PC-3 (cell line): ENCODE measurements at regions not wholly inside any gene's neighbourhood (a gene's known extent, or its start where the extent isn't known, plus 50 kb on each side); places are given as distances from the start of the nearest gene placed in this dataset.

ENCODE experiments used
- ATAC-seq: fragments of 200-7000 bp; cut with Tn5 transposase; 2 replicates; pipeline ENCODE4 v1.9.1; 2020; ENCODE audit warnings: mild to moderate bottlenecking, moderate library complexity
- BruUV-seq: library from RNA; stranded (reverse); fragments of 400-500 nt; replicated peaks from 2 replicates; lab custom pipeline; 2021; lab: Mats Ljungman, UMichigan
- CTCF ChIA-PET: fragments of 300-600 bp; sonication (Branson Sonifier 250); formaldehyde crosslinking; loops from one replicate; lab custom pipeline; 2022; ENCODE audit warnings: antibody characterized with exemption; lab: Charles Lee
- POLR2A ChIA-PET: fragments of 300-600 bp; sonication (Branson Sonifier 250); formaldehyde crosslinking; loops from one replicate; lab custom pipeline; 2022; ENCODE audit warnings: antibody characterized with exemption; ENCODE audit not compliant: unreplicated experiment; lab: Charles Lee
- DNase-seq: peaks from one replicate; pipeline ENCODE4 v3.0.0-alpha.2; 2015
- H2AFZ ChIP-seq: fragments of 300-600 bp; sonication (generic); 2 replicates; pipeline ENCODE4 v1.6.0; 2016; ENCODE audit warnings: antibody characterized with exemption, low read length
- H3F3A ChIP-seq: fragments of 300-600 bp; sonication (generic); one replicate; pipeline ENCODE4 v1.6.0; 2017; ENCODE audit warnings: antibody characterized with exemption, low read length, control low read depth, mild to moderate bottlenecking; ENCODE audit not compliant: unreplicated experiment
- H3K27ac ChIP-seq: fragments of 300-600 bp; sonication (generic); 2 replicates; pipeline ENCODE4 v1.5.1; 2016; ENCODE audit warnings: mild to moderate bottlenecking, low read length
- H3K27me3 ChIP-seq: fragments of 300-600 bp; sonication (generic); 2 replicates; pipeline ENCODE4 v1.6.1; 2016; ENCODE audit warnings: low read length, mixed read lengths
- H3K36me3 ChIP-seq: fragments of 300-600 bp; sonication (generic); 2 replicates; pipeline ENCODE4 v1.6.1; 2016; ENCODE audit warnings: low read depth, mixed run types, low read length, mixed read lengths
- H3K4me1 ChIP-seq: fragments of 300-600 bp; sonication (generic); 2 replicates; pipeline ENCODE4 v1.5.1; 2016; ENCODE audit warnings: low read length; ENCODE audit not compliant: insufficient read depth
- H3K4me2 ChIP-seq: fragments of 300-600 bp; sonication (generic); 2 replicates; pipeline ENCODE4 v1.6.0; 2016; ENCODE audit warnings: low read length
- H3K4me3 ChIP-seq: fragments of 300-600 bp; sonication (generic); 2 replicates; pipeline ENCODE4 v1.5.1; 2016; ENCODE audit warnings: mild to moderate bottlenecking, low read length, mixed read lengths
- H3K79me2 ChIP-seq: fragments of 300-600 bp; sonication (generic); 2 replicates; pipeline ENCODE4 v1.6.1; 2017; ENCODE audit warnings: low read length, mixed read lengths
- H3K9ac ChIP-seq: fragments of 300-600 bp; sonication (generic); 2 replicates; pipeline ENCODE4 v1.6.0; 2016; ENCODE audit warnings: mild to moderate bottlenecking, low read length
- H3K9me2 ChIP-seq: fragments of 300-600 bp; sonication (generic); replicated peaks from 2 replicates; pipeline ENCODE4 v1.6.1; 2016; ENCODE audit warnings: mixed run types, low read length, mixed read lengths
- H3K9me3 ChIP-seq: fragments of 300-600 bp; sonication (generic); 2 replicates; pipeline ENCODE4 v1.6.1; 2016; ENCODE audit warnings: low read length, mixed read lengths
- H4K20me1 ChIP-seq: fragments of 300-600 bp; sonication (generic); 2 replicates; pipeline ENCODE4 v1.6.1; 2016; ENCODE audit warnings: low read length, mixed read lengths
- CTCF ChIP-seq: fragments of 300-600 bp; sonication (generic); conservative IDR thresholded peaks from 2 replicates; pipeline ENCODE4 v1.5.1; 2017; ENCODE audit warnings: antibody characterized with exemption, low read depth, mild to moderate bottlenecking, low read length
- EZH2 ChIP-seq: fragments of 300-600 bp; sonication (generic); IDR thresholded peaks from one replicate; pipeline ENCODE4 v1.6.1; 2017; ENCODE audit warnings: antibody characterized with exemption, mild to moderate bottlenecking, low read length; ENCODE audit not compliant: unreplicated experiment
- EZH2phosphoT487 ChIP-seq: fragments of 300-600 bp; sonication (generic); IDR thresholded peaks from 2 replicates; pipeline ENCODE4 v1.6.1; 2018; ENCODE audit warnings: mild to moderate bottlenecking, antibody characterized with exemption, low read length, borderline replicate concordance
- intact Hi-C: fragments of 100-400 bp; cut with micrococcal nuclease; formaldehyde crosslinking; loops from 2 replicates; pipeline ENCODE4 v1.9.0; 2023

DNA sequence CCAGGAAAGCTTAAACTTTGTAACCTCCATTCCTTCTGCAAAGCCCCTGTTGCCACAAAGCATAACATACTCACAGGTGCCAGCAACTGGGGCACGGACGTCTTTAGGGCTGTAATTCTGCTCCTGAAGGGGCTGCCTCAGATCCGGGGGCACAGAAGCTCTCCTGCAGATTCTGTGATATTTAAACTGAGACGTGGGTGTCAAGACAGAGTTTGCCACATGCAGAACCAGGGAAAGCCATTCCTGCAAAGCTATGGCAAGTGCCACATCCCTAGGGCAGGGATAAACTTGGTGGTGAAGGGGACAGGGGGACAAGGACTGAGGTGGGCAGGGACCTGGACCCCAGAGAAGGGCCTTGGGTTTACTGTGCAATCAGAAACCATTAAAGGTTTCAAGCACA, 247.2 kb downstream of the EIPR1 start:
- no peak for TF ChIP-seq EZH2
- no peak for TF ChIP-seq EZH2phosphoT487
- POLR2A ChIA-PET, result no interaction called here
- intact Hi-C loops, result no loop called here

DNA sequence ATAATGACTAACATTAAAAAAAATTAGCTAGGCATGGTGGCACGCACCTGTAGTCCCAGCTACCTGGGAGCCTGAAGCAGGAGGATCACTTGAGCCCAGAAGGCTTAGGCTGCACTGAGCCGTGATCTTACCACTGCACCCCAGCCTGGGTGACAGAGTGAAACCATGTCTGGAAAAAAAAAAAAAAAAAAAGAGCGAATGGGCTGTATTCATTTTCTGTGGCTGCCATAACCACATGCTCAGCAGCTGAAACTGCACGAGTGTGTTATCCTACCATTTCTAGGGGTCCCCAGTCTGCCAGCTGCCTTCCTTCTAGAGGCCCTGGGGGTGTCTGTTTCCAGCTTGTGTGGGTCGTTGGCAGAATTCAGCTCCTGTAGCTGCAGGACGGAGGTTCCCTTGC, 247.8 kb downstream of the EIPR1 start:
- H3K36me3 ChIP-seq, result no peaks in the 10 kb centered on the region
- no peak overlapping the region for H3K4me2 ChIP-seq
- no peaks in the 10 kb centered on the region for H4K20me1 ChIP-seq
- DNase-seq (no peak), ATAC-seq (no peak)
- H3K4me3 ChIP-seq, result no peak overlapping the region
- no peak overlapping the region for H3K9ac ChIP-seq
- H3K9me2 ChIP-seq, result no peaks in the 10 kb centered on the region
- no peaks in the 10 kb centered on the region for H3K4me1 ChIP-seq
- H3K9me3 ChIP-seq, result no peaks in the 10 kb centered on the region
- POLR2A ChIA-PET, result no interaction called here
- no peak overlapping the region for H2AFZ ChIP-seq
- no peaks in the 10 kb centered on the region; the same call in 1 of the 2 replicates for H3K27me3 ChIP-seq
- BruUV-seq, result no TSS peak
- H3K27ac ChIP-seq, result no peak overlapping the region
- TF ChIP-seq CTCF (no peak), EZH2 (no peak), EZH2phosphoT487 (no peak)
- CTCF ChIA-PET, result no interaction called here
- H3K79me2 ChIP-seq, result no peaks in the 10 kb centered on the region
- intact Hi-C loops, result no loop called here
- no peaks in the 10 kb centered on the region for H3F3A ChIP-seq

More for the DNA sequence above, 247.2 kb downstream of the EIPR1 start:
- Histone ChIP-seq H3K9me3 (no peaks in the 10 kb centered on the region), H2AFZ (no peak overlapping the region), H3K27me3 (no peaks in the 10 kb centered on the region; the same call in 1 of the 2 replicates), H3K27ac (no peak overlapping the region), H3K36me3 (no peaks in the 10 kb centered on the region), H3K4me2 (no peak overlapping the region), H3K4me3 (no peak overlapping the region), H3K4me1 (no peaks in the 10 kb centered on the region), H4K20me1 (no peaks in the 10 kb centered on the region), H3K79me2 (no peaks in the 10 kb centered on the region), H3K9me2 (no peaks in the 10 kb centered on the region), H3F3A (no peaks in the 10 kb centered on the region), H3K9ac (no peak overlapping the region)
- no TSS peak for BruUV-seq
- CTCF ChIA-PET, result no interaction called here
- DNase-seq (no peak), ATAC-seq (no peak)

- Histone ChIP-seq H3K4me3 (no peak overlapping the region), H3K4me1 (no peaks in the 10 kb centered on the region), H4K20me1 (no peaks in the 10 kb centered on the region), H3K4me2 (no peak overlapping the region), H3K9me3 (no peaks in the 10 kb centered on the region), H2AFZ (no peak overlapping the region), H3F3A (no peaks in the 10 kb centered on the region), H3K36me3 (no peaks in the 10 kb centered on the region), H3K27ac (no peak overlapping the region), H3K79me2 (no peaks in the 10 kb centered on the region), H3K9me2 (no peaks in the 10 kb centered on the region), H3K9ac (no peak overlapping the region), H3K27me3 (no peaks in the 10 kb centered on the region; the same call in 1 of the 2 replicates)
- ChIA-PET POLR2A (no interaction called here), CTCF (no interaction called here)
- ATAC-seq, result no peak
- no peak for DNase-seq
- intact Hi-C loops, result no loop called here
- TF ChIP-seq EZH2phosphoT487, result no peak
- TF ChIP-seq EZH2, result no peak
- BruUV-seq, result no TSS peak
Observed at GRCh38 chr2:3128786-3129185, 248.8 kb downstream of the EIPR1 start.

GRCh38 chr2:3127710-3128109, 249.9 kb downstream of the EIPR1 start:
- no peak overlapping the region for H3K9ac ChIP-seq
- ATAC-seq (no peak), DNase-seq (no peak)
- BruUV-seq, result no TSS peak
- no peaks in the 10 kb centered on the region for H3K9me2 ChIP-seq
- intact Hi-C loops, result no loop called here
- TF ChIP-seq CTCF (no peak), EZH2phosphoT487 (no peak), EZH2 (no peak)
- no peaks in the 10 kb centered on the region; the same call in 1 of the 2 replicates for H3K27me3 ChIP-seq
- H4K20me1 ChIP-seq, result no peaks in the 10 kb centered on the region
- no peaks in the 10 kb centered on the region for H3F3A ChIP-seq
- H3K27ac ChIP-seq, result no peak overlapping the region
- ChIA-PET POLR2A (no interaction called here), CTCF (no interaction called here)
- H3K9me3 ChIP-seq, result no peaks in the 10 kb centered on the region
- no peak overlapping the region for H3K4me3 ChIP-seq
- no peaks in the 10 kb centered on the region for H3K4me1 ChIP-seq
- no peaks in the 10 kb centered on the region for H3K36me3 ChIP-seq
- no peak overlapping the region for H3K4me2 ChIP-seq
- no peaks in the 10 kb centered on the region for H3K79me2 ChIP-seq
- H2AFZ ChIP-seq, result no peak overlapping the region
